K562 (cell line): ENCODE measurements at regions not wholly inside any gene's neighbourhood (a gene's known extent, or its start where the extent isn't known, plus 50 kb on each side); places are given as distances from the start of the nearest gene placed in this dataset.
A peak's percentile ranks its signal among the peaks of the same experiment; 100 is the strongest.

Source experiments
- ATAC-seq: fragments of 200-7000 bp; cut with Tn5 transposase; 3 replicates; pipeline ENCODE4 v1.9.1; 2020; ENCODE audit warnings: moderate library complexity
- BruUV-seq: library from RNA; stranded (reverse); fragments of 400-500 nt; replicated peaks from 2 replicates; lab custom pipeline; 2021; lab: Mats Ljungman, UMichigan
- CTCF ChIA-PET: fragments of 300-600 bp; formaldehyde crosslinking; extraction: SDS; loops from one replicate; lab custom pipeline; 2021; ENCODE audit warnings: low intra/inter-chr PET ratio; lab: Yijun Ruan, JAX
- POLR2A ChIA-PET: fragments of 300-600, 350-650 bp; sonication (Branson Sonifier 250); formaldehyde crosslinking; extraction: SDS; loops from one replicate; lab custom pipeline; 2021; ENCODE audit warnings: antibody characterized with exemption, inconsistent platforms; lab: Yijun Ruan, JAX
- DNase-seq, 4 experiments: peaks; one replicate each; pipeline versions ENCODE4 v3.0.0 to v3.0.0-alpha.2; 2011 to 2018; ENCODE audit warnings: low spot score in 3 of 4, mixed read lengths in 3 of 4; ENCODE audit errors: extremely low read depth in 1 of 4
- FAIRE-seq: peaks from 2 replicates; lab custom pipeline; 2011; peaks lifted over from hg19 to GRCh38; lab: Jason Lieb, UNC
- H2AFZ ChIP-seq: 2 replicates; pipeline ENCODE4 v1.6.0; 2011; ENCODE audit warnings: low read depth, low read length, control low read depth, inconsistent platforms
- H3K27ac ChIP-seq: fragments of 200-600 bp; 3 replicates; pipeline ENCODE4 v1.8.0; 2011; ENCODE audit warnings: low read depth, mild to moderate bottlenecking, control low read depth, inconsistent platforms, low read length, moderate library complexity, mixed read lengths; ENCODE audit errors: extremely low read depth
- H3K27me3 ChIP-seq, 2 experiments: fragments of 300-600 bp in 1 of 2; 2 replicates in 1 of 2; 3 replicates in 1 of 2; pipeline versions ENCODE4 v1.6.0 to v1.8.0; 2011; ENCODE audit warnings: inconsistent platforms in 2 of 2, low read length in 2 of 2, mild to moderate bottlenecking in 1 of 2, mixed read lengths in 1 of 2, moderate library complexity in 1 of 2; ENCODE audit not compliant: control insufficient read depth in 2 of 2, insufficient read depth in 2 of 2
- H3K36me3 ChIP-seq: fragments of 300-600 bp; 3 replicates; pipeline ENCODE4 v1.8.0; 2011; ENCODE audit warnings: mild to moderate bottlenecking, low read length, inconsistent platforms; ENCODE audit not compliant: control insufficient read depth, insufficient read depth
- H3K4me1 ChIP-seq, 2 experiments: fragments of 200-600 bp in 1 of 2; replicated peaks in 1 of 2; 2 replicates in 1 of 2; 3 replicates in 1 of 2; pipeline versions ENCODE4 v1.5.1 to v1.8.0; 2011; ENCODE audit warnings: inconsistent platforms in 2 of 2, low read length in 2 of 2, mild to moderate bottlenecking in 1 of 2, mixed read lengths in 1 of 2, moderate library complexity in 1 of 2; ENCODE audit not compliant: control insufficient read depth in 2 of 2, insufficient read depth in 2 of 2
- H3K4me2 ChIP-seq: 2 replicates; pipeline ENCODE4 v1.6.1; 2011; ENCODE audit warnings: low read length, control low read depth, inconsistent platforms, mixed read lengths; ENCODE audit not compliant: insufficient read depth
- H3K4me3 ChIP-seq: fragments of 200-600 bp; sonication (generic), shearing (Covaris generic); 2 replicates; pipeline ENCODE4 v1.5.1; 2016; ENCODE audit warnings: control low read depth, inconsistent platforms
- H3K79me2 ChIP-seq: fragments of 200-600 bp; 3 replicates; pipeline ENCODE4 v1.8.0; 2011; ENCODE audit warnings: low read length, inconsistent platforms; ENCODE audit not compliant: control insufficient read depth, insufficient read depth
- H3K9ac ChIP-seq, 2 experiments: 2 replicates each; pipeline versions ENCODE4 v1.6.0 to v1.6.1; 2011; ENCODE audit warnings: low read depth in 2 of 2, low read length in 2 of 2, control low read depth in 1 of 2, inconsistent platforms in 1 of 2, mild to moderate bottlenecking in 1 of 2, mixed read lengths in 1 of 2; ENCODE audit not compliant: insufficient read depth in 1 of 2
- H3K9me1 ChIP-seq: one replicate; pipeline ENCODE4 v1.6.0; 2011; ENCODE audit warnings: inconsistent platforms, mild to moderate bottlenecking, low read length, moderate library complexity; ENCODE audit not compliant: control insufficient read depth, insufficient read depth
- H3K9me3 ChIP-seq: replicated peaks from 2 replicates; pipeline ENCODE4 v1.5.1; 2011; ENCODE audit warnings: low read depth, low read length, inconsistent platforms; ENCODE audit not compliant: control insufficient read depth, insufficient read depth
- H4K20me1 ChIP-seq: replicated peaks from 2 replicates; pipeline ENCODE4 v1.6.1; 2011; ENCODE audit warnings: low read length, inconsistent platforms, mixed read lengths; ENCODE audit not compliant: control insufficient read depth, insufficient read depth
- CEBPB ChIP-seq: fragments of 450-650 bp; IDR thresholded peaks from 2 replicates; pipeline ENCODE4 v1.6.1; 2016; ENCODE audit warnings: missing genetic modification characterization, missing compliant biosample characterization
- CEBPG ChIP-seq, 3 experiments: fragments of 200-800 bp in 1 of 3; sonication (Bioruptor generic) in 1 of 3; sonication (generic) in 1 of 3; formaldehyde crosslinking in 1 of 3; IDR thresholded peaks in 2 of 3; conservative IDR thresholded peaks in 1 of 3; 2 replicates each; pipeline versions ENCODE4 v1.6.1 to v1.8.0; 2016 to 2022; ENCODE audit warnings: missing compliant biosample characterization in 2 of 3, missing genetic modification characterization in 2 of 3, mild to moderate bottlenecking in 1 of 3, missing genetic modification reagents in 1 of 3
- NR2C2 ChIP-seq, 2 experiments: fragments of 200-800 bp in 1 of 2; sonication (Bioruptor generic) in 1 of 2; sonication (generic) in 1 of 2; formaldehyde crosslinking in 1 of 2; IDR thresholded peaks; 2 replicates each; pipeline versions ENCODE4 v1.6.1 to v1.8.0; 2016 to 2022; ENCODE audit warnings: mild to moderate bottlenecking in 1 of 2, missing compliant biosample characterization in 1 of 2, missing genetic modification characterization in 1 of 2, missing genetic modification reagents in 1 of 2
- PCBP2 ChIP-seq: fragments of 200-400 bp; formaldehyde crosslinking; IDR thresholded peaks from 2 replicates; pipeline ENCODE4 v1.6.1; 2018; ENCODE audit warnings: low read length, low read depth, mild to moderate bottlenecking, moderate library complexity; ENCODE audit not compliant: poor library complexity, severe bottlenecking
- RBFOX2 ChIP-seq: fragments of 200-400 bp; formaldehyde crosslinking; IDR thresholded peaks from 2 replicates; pipeline ENCODE4 v1.6.1; 2017; ENCODE audit warnings: low read depth, mild to moderate bottlenecking, low read length, moderate library complexity
- SAFB ChIP-seq: fragments of 200-400 bp; formaldehyde crosslinking; IDR thresholded peaks from 2 replicates; pipeline ENCODE4 v1.6.1; 2017; ENCODE audit warnings: low read depth, low read length, borderline replicate concordance
- TEAD4 ChIP-seq, 2 experiments: sonication (generic) in 1 of 2; formaldehyde crosslinking in 1 of 2; IDR thresholded peaks; 2 replicates each; pipeline versions ENCODE4 v1.6.1 to v1.8.0; 2012 to 2022; ENCODE audit warnings: borderline replicate concordance in 1 of 2, inconsistent platforms in 1 of 2, low read length in 1 of 2, mild to moderate bottlenecking in 1 of 2, missing genetic modification reagents in 1 of 2
- THAP7 ChIP-seq: fragments of 250-450 bp; sonication (Bioruptor Pico); IDR thresholded peaks from 2 replicates; pipeline ENCODE4 v1.5.0; 2021
- ZNF143 ChIP-seq: sonication (generic); formaldehyde crosslinking; IDR thresholded peaks from 2 replicates; pipeline ENCODE4 v1.9.0; 2022; ENCODE audit warnings: mild to moderate bottlenecking, missing genetic modification reagents
- ZNF76 ChIP-seq: fragments of 250-450 bp; sonication (Bioruptor Pico); IDR thresholded peaks from 2 replicates; pipeline ENCODE4 v1.4.0; 2020; ENCODE audit warnings: mild to moderate bottlenecking, moderate library complexity, borderline replicate concordance
- WGBS: fragments of 100-300 bp; shearing (Covaris generic); methylation state at CpG from one replicate; pipeline ENCODE4 v1.1.6; 2016; ENCODE audit warnings: low coverage, mixed read lengths; ENCODE audit not compliant: insufficient coverage; ENCODE audit errors: missing lambda C conversion rate; 5-methylcytosine and 5-hydroxymethylcytosine counted together
- in situ Hi-C: fragments of 300-500 bp; cut with MboI; formaldehyde crosslinking; loops from 4 replicates; pipeline ENCODE4 v1.15.0; 2018; ENCODE audit warnings: inconsistent platforms, mixed read lengths
- intact Hi-C: fragments of 100-400 bp; cut with micrococcal nuclease; formaldehyde crosslinking; loops from 2 replicates; pipeline ENCODE4 v1.14.2; 2022

DNA sequence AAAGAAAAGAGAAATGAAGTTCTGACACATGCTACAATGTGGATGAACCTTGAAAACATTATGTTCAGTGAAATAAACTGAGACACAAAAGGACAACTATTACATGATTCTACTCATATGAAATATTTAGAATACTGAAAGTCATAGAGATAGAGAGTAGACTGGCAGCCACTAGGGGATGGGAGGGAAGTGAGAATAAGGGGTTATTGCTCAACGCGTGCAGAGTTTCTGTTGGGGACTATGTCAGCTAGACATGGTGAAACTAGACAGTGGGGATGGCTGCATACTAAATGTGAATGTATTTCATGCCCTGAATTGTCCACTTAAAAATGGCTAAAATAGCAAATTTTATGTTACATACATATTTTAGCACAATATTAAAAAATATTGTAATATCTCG lies 108.7 kb upstream of the ATL2 start:
- POLR2A ChIA-PET: no interaction called here
- peak; percentile 69 for ATAC-seq

More for the DNA sequence above, 108.7 kb upstream of the ATL2 start:
- Histone ChIP-seq H3K27me3 (no peaks in the 10 kb centered on the region), H3K9me1 (no peaks in the 10 kb centered on the region), H3K79me2 (no peaks in the 10 kb centered on the region), H3K9me3 (peaks cover under 1% of the 10 kb centered on the region; the same call in 1 of the 2 replicates), H3K4me1 (peaks cover 7 to 20% of the 10 kb centered on the region in 2 experiments; a peak in 4 of 5 replicates), H3K4me2 (no peak overlapping the region), H2AFZ (peak overlapping the region; percentile 86), H3K36me3 (no peaks in the 10 kb centered on the region), H4K20me1 (no peaks in the 10 kb centered on the region)
- no peak for DNase-seq
- CTCF ChIA-PET: no interaction called here
- no TSS peak for BruUV-seq
- in situ Hi-C loops (no loop called here), intact Hi-C loops (no loop called here)
- FAIRE-seq: no peak
- 68% methylated on average over 3 of the region's 3 CpGs for WGBS
- TF ChIP-seq THAP7 (CRISPR knock-in tag) (no peak), ZNF143 (CRISPR knock-in tag) (no peak), TEAD4 (IDR thresholded peaks at IDR 0.05; ENCODE audit: low read length) (no peak), TEAD4 (CRISPR knock-in tag; IDR thresholded peaks at IDR 0.05; ENCODE audit: borderline replicate concordance) (no peak), CEBPB (peak; percentile 87), ZNF76 (CRISPR knock-in tag) (no peak), CEBPG (CRISPR knock-in tag; IDR thresholded peaks at IDR 0.05) (peak; percentile 37; the same call in 1 of the 2 replicates), CEBPG (tag; conservative IDR thresholded peaks at IDR 0.05 in 1 of 2, IDR thresholded peaks at IDR 0.05 in 1 of 2) (peak; percentile 40 to 77; a peak in 2 of 4 replicates), RBFOX2 (no peak), SAFB (no peak), NR2C2 (CRISPR knock-in tag; IDR thresholded peaks at IDR 0.05) (no peak), NR2C2 (tag; IDR thresholded peaks at IDR 0.05) (no peak), PCBP2 (no peak)
- TF ChIP-seq, all 486 proteins: peak for 2
- peak overlapping the region in 1 of 2 experiments; percentile 24; a peak in 1 of 4 replicates for H3K9ac ChIP-seq
- no peak overlapping the region for H3K4me3 ChIP-seq
- no peak overlapping the region for H3K27ac ChIP-seq
